HG03432 (cell line): ENCODE measurements at regions not wholly inside any gene's neighbourhood (a gene's known extent, or its start where the extent isn't known, plus 50 kb on each side); places are given as distances from the start of the nearest gene placed in this dataset.
A peak's percentile ranks its signal among the peaks of the same experiment; 100 is the strongest.

Experiments
- ATAC-seq: cut with Tn5 transposase; IDR thresholded peaks from one replicate; pipeline ENCODE4 v1.9.1; 2021; ENCODE audit warnings: mild to moderate bottlenecking, moderate library complexity; ENCODE audit not compliant: unreplicated experiment

DNA sequence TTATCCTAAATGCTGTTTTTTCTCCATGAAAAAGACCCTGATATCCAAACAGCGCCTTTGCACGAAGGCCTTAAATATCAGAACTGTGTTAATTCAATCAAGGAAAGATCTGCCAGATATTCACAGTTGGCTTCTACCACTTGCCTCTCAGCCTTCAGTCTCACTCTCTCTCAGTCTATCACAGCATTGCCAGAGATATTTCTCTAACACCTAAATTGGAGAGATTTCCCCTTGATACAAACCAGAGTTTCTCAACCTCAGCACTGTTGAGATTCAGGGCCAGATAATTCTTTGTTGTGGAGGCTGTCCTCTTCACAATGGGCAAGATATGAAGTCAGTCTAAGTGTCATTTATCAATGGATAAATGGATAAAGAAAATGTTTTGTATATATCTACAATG, 454.1 kb upstream of the MAF start:
- no peak for ATAC-seq

DNA sequence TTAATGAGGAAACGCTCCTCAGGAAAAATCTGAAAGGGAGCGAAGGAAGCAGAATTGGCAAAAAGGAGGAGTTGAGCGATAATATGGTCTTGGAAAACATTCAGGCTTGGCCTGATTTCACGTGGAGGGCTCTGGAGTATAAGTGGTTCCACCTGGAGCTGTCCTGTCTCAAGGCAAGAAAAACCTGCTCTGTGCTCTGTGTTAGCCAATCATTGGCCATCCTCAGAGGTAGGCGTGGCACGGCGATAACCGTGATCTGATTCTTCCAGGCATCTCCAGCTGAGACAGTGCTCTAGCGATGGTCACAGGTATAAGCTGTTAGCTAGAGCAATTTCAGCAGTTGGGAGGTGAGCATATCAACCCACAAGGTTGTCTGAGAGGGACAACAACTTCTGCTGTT, 450.5 kb upstream of the MAF start:
- ATAC-seq: no peak

GRCh38 chr16:80048250-80048649, 447.7 kb upstream of the MAF start:
- no peak for ATAC-seq

DNA sequence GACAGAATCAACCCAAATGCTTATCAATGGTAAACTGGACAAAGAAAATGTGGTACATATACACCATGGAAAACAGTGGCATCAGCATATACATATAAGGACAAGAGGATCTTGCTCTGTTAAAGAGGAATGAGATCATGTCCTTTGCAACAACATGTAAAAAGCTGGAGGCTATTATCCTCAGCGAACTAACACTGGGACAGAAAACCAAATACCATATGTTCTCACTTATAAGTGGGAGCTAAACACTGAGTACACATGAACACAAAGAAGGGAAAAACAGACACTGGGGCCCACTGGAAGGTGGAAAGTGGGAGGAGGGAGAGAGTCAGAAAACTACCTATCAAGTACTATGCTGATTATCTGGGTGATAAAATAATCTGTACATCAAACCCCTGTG, 447.3 kb upstream of the MAF start:
- no peak for ATAC-seq

- ATAC-seq: no peak
Observed at GRCh38 chr16:80046848-80047247, 446.3 kb upstream of the MAF start.

DNA sequence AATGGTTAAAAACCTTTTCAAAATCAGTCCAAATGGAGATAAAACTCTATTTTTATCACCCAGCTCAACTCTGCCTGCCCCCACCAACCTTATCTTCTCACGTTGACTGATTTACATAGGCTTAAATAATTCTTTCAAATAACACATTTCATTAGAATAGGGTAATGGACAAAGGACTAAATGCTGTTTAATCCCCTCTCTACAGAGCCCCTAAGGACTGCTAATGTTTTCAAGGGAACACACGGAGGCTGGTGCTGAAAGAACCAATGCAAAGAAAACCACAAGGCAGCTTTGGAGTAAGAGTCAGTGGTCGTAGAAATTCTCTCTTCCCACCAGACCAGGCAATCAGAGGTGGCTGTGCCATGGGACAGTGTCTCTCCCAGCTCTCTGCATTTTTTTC, 445.7 kb upstream of the MAF start:
- no peak for ATAC-seq

DNA sequence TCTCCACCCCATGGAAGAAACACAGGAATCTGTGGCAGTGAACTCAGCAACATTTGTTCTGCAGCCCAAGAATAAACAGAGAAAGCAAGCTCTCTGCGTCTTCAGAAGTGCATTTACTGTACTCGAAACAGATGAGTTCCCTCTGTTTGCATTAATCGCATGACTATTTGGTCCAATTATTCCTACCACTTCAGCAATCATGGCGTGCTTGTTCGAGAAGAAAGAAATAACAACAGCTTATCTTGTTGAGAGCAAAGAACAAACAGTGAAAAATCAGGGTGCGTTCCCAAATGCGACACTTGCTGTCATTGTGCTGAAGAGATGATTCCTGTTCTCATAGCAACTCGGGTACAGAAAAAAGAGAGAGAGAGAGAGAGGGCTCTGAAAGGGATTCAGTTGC, 445.3 kb upstream of the MAF start:
- ATAC-seq: no peak

GRCh38 chr16:80041410-80041809, 440.9 kb upstream of the MAF start:
- ATAC-seq: no peak

- no peak for ATAC-seq
Observed at GRCh38 chr16:80040814-80041213, 440.3 kb upstream of the MAF start.

GRCh38 chr16:80040413-80040812, 439.9 kb upstream of the MAF start:
- ATAC-seq: no peak

GRCh38 chr16:80039777-80040176, 439.2 kb upstream of the MAF start:
- no peak for ATAC-seq

DNA sequence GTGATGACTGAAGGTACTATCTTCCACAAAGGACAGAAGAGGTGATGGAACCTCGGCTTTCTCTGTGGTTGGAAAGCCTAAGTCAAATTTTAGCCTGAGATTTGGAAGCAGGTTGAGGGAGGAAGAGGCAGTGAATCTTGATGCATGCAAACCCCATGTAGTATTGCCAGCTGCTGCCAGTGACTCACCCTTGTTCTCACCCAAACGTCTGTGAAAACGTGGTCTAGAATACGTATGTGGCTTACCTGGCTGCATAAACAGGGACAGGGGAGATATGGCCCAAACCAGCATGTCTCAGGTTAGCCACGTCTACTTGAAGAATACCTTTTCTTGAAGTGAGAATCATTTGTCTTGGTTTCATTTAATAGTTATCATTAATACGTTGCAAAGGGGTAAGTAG, 438.0 kb upstream of the MAF start:
- ATAC-seq: no peak

DNA sequence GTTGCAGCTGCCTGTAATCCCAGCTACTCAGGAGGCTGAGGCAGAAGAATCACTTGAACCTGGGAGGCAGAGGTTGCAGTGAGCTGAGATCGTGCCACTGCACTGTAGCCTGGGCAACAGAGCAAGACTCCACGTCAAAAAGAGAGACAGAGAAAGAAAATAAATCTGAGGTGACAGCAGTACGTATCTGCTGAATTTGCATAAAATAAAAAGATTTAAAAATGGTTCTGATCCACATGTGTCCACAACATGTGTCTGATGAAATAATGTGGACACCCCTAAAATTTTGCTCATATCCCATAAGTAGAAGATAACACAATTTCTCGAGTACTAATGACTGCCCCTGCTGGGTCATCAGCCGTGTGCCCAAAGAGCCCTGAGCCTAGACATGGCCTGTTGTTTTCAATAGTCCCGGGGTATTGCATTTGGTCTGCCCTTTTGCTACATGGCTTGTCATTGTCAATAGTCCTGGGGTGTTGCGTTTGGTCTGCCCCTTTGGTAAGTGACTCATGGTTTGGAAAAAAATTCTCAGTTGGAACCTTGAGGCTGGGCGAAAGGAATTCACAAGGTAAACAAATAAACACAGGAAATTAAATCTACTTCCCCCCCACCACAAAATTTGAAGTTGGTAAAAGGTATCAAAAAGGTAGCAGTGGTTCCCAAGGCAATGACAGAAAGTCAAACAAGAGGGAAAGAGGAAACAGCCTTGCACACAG, 434.6 kb upstream of the MAF start:
- ATAC-seq: no peak

GRCh38 chr16:80034469-80034826, 433.9 kb upstream of the MAF start:
- ATAC-seq: no peak

GRCh38 chr16:80033783-80034468, 433.4 kb upstream of the MAF start:
- ATAC-seq: no peak

DNA sequence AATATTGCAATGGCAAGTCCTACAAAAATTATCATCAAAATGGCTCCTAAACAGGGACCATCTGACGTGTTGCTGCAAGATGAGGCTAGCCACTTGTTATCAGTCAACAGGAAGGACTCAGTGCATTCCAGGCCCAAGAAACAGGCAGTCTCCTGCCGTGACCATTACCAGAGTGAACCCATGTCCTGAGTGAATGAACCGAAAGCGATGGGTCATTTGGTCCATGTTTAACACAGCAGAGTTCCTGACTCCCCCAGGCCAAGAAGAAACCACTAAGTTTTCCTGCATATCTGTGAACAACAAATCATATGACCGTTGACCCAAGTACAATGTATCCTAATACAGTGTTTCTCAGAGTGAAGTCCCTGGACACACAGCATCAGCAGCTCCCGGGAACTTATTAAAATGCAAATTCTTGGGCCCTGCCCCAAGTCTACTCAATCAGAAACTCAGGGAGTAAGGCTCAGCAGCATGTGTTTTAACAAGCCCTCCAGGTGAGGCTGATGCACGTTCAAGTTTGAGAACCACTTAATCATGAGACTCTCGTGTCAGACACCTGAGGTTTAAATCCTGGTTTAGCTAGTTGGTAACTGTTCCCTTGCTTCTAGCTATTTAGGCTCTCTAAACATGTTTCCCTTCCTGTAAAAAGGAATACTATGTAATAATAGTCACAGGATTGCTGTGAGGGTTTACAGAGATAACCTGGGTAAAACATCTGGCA, 429.4 kb upstream of the MAF start:
- no peak for ATAC-seq

DNA sequence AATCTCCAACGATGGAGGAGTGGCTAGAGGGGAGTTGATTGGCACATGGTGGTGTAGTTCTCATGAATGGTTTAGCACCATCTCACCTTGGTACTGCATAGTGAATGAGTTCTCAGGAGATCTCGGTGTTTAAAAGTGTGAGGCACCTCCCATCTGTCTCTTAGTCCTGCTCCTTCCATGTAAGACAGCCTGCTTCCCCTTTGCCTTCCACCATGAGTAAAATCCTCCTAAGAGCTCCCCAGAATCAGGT, 428.8 kb upstream of the MAF start:
- ATAC-seq: no peak

GRCh38 chr16:80028581-80029380, 428.2 kb upstream of the MAF start:
- ATAC-seq: no peak

- peak; percentile 87 for ATAC-seq
Observed at GRCh38 chr16:80027007-80027965, 426.7 kb upstream of the MAF start.

GRCh38 chr16:80025236-80025635, 424.7 kb upstream of the MAF start:
- ATAC-seq: no peak

DNA sequence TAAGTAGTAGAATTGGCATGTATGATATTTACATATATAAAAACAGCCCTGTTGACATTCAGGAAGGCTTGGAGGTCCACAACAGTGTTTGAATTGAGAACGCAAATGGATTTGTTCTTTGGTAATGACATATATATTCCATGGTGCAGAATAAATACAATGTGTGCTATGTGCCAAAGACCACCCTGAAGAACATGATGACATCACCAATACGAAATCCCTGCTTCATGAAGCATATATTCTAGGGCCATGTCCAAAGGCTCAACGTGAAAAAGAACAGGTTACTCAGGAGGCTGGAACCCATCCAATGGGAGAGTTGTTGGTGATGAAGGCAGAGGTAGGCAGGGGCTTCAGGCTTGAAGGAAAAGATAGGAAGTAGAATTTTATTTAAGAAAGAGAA, 423.9 kb upstream of the MAF start:
- no peak for ATAC-seq
